Activated naive CD4-positive, alpha-beta T cell treated with anti-CD3 and anti-CD28 coated beads, Interleukin-2, amount 10 ng/mL, durations not matched to agents 7 days and 5 days (primary cell): ENCODE measurements at regions not wholly inside any gene's neighbourhood (a gene's known extent, or its start where the extent isn't known, plus 50 kb on each side); places are given as distances from the start of the nearest gene placed in this dataset.

Source experiments
- CTCF ChIA-PET: fragments of 350-600 bp; sonication (Branson Sonifier 250); formaldehyde crosslinking; loops from one replicate; lab custom pipeline; 2021; ENCODE audit warnings: antibody characterized with exemption; lab: Charles Lee
- DNase-seq: peaks from one replicate; pipeline ENCODE4 v3.0.0-alpha.2; 2020
- H3K27ac Mint-ChIP-seq: one replicate; pipeline ENCODE4 v1.8.0; 2021; ENCODE audit warnings: mild to moderate bottlenecking, moderate library complexity, mixed read lengths
- H3K27me3 Mint-ChIP-seq: one replicate; pipeline ENCODE4 v1.8.0; 2021; ENCODE audit warnings: mild to moderate bottlenecking, mixed read lengths
- H3K36me3 Mint-ChIP-seq: one replicate; pipeline ENCODE4 v1.8.0; 2021; ENCODE audit warnings: mixed read lengths
- H3K4me1 Mint-ChIP-seq: one replicate; pipeline ENCODE4 v1.8.0; 2021; ENCODE audit warnings: mixed read lengths
- H3K4me3 Mint-ChIP-seq: one replicate; pipeline ENCODE4 v1.8.0; 2021; ENCODE audit warnings: mild to moderate bottlenecking, moderate library complexity, mixed read lengths
- H3K9me3 Mint-ChIP-seq: one replicate; pipeline ENCODE4 v1.8.0; 2021; ENCODE audit warnings: mixed read lengths

DNA sequence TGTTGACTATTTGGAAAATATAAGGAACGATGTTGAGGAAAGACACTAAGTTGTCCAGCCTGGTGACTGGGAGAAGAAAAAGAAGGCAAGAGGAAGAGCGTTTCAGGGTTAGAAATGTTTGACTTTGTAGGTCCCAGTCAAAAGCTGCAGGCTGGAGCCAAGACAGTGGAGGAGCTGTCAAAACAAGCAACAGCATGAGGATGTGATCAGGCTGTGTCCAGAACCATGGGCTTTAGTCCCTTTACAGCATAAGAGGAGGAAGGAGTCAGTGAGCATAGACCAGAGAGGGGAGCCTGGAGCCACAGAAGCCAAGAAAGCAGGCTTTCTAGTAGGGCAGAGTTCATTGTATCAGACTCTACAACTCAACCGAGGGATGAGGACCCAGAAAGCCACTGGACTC is 658.5 kb downstream of the BNC2 start:
- H3K36me3 Mint-ChIP-seq = no peaks in the 10 kb centered on the region
- no peak overlapping the region for H3K4me3 Mint-ChIP-seq
- H3K9me3 Mint-ChIP-seq = peaks cover 7% of the 10 kb centered on the region
- H3K4me1 Mint-ChIP-seq = no peaks in the 10 kb centered on the region
- no peaks in the 10 kb centered on the region for H3K27me3 Mint-ChIP-seq
- no peak overlapping the region for H3K27ac Mint-ChIP-seq
- CTCF ChIA-PET = no interaction called here
- no peak for DNase-seq

DNA sequence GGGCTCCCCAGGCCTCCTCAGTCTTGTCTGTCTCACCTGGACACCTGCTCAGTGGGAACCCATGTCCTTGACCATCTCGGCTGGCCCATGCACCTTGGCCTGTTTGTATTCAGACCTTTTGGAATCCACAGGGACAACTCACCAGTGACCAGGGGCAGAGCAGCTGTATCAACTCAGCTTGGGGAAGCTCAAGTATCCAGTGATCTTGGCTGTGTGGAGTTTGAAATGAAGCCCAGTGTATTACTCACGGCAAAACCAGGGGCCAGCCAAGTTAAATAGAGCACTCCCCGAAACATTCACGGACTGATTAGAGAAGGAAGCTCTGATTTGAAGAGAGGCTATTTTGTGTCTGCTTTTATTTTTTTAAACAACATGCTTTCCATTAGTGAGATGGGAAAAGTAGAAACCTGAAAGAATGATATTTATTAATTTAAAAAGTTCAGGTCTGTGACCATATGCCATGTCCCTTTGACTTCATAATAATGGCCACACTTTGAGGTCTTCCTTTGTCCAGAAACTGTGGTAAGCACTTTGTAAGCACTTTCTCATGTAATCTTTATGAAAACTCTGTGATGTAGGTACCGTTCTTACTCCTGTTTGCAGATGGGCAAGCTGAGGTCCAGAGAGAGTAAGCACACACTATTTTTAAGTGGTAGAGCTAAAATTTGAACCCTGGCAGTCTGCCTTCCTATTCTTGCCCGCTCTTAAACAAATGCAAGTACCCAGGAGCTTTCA is 656.5 kb downstream of the BNC2 start:
- Mint-ChIP-seq H3K4me1 (no peaks in the 10 kb centered on the region), H3K36me3 (no peaks in the 10 kb centered on the region), H3K4me3 (no peak overlapping the region), H3K9me3 (peaks cover 7% of the 10 kb centered on the region), H3K27me3 (no peaks in the 10 kb centered on the region), H3K27ac (no peak overlapping the region)
- CTCF ChIA-PET = no interaction called here
- DNase-seq = no peak

DNA sequence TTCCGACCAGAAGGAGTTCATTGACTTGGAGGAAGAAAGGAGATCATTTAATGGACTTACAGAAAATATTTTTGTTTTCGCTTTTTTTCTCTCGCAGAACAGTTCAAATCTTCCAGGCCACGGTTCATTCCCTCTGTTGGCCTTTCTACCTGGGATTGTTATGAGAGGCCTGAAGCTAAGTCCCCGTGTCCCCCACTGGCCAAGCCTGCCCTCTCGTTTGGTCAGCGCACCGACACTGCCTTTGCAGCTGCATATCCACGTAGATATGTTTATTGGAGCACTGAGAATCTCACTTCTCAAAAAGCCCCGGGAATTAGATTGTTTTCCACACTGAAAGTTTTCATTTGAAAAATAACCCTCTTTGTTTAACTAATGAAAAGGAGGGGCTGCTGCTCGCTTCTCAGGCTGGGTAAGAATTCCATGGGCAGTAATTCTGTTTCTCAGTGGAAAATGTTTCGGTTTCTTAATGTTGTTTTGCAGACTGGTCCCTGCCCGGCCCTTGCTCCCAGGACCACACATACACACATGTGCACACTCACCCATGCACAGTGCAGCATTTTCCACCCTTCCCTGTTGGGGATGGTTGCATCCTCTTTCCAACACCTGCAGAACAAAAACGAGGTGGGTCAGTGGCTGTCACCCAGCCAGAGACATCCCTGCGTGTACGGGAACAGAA is 655.7 kb downstream of the BNC2 start:
- Mint-ChIP-seq H3K9me3 (peaks cover 7% of the 10 kb centered on the region), H3K27ac (no peak overlapping the region), H3K27me3 (no peaks in the 10 kb centered on the region), H3K4me3 (no peak overlapping the region), H3K4me1 (no peaks in the 10 kb centered on the region), H3K36me3 (no peaks in the 10 kb centered on the region)
- no peak for DNase-seq
- CTCF ChIA-PET = no interaction called here

DNA sequence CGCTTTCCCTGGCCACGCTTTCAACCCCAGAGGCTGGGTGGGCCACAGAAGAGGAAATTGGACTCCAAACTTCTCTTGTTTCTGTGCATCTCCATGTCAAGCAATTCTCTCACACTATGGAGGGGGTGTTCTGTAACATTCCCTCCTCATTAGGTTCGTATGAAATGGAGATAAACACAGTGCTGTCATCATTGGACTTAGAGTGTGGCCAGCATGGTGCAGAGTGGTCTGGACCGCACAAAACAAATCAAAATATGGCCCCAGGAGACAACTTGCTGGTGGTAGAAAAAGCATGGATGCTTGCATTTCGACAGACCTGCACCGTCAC is 655.2 kb downstream of the BNC2 start:
- Mint-ChIP-seq H3K36me3 (no peaks in the 10 kb centered on the region), H3K9me3 (peaks cover 7% of the 10 kb centered on the region), H3K4me1 (no peaks in the 10 kb centered on the region), H3K27me3 (no peaks in the 10 kb centered on the region), H3K27ac (no peak overlapping the region), H3K4me3 (no peak overlapping the region)
- no peak for DNase-seq
- CTCF ChIA-PET = no interaction called here

DNA sequence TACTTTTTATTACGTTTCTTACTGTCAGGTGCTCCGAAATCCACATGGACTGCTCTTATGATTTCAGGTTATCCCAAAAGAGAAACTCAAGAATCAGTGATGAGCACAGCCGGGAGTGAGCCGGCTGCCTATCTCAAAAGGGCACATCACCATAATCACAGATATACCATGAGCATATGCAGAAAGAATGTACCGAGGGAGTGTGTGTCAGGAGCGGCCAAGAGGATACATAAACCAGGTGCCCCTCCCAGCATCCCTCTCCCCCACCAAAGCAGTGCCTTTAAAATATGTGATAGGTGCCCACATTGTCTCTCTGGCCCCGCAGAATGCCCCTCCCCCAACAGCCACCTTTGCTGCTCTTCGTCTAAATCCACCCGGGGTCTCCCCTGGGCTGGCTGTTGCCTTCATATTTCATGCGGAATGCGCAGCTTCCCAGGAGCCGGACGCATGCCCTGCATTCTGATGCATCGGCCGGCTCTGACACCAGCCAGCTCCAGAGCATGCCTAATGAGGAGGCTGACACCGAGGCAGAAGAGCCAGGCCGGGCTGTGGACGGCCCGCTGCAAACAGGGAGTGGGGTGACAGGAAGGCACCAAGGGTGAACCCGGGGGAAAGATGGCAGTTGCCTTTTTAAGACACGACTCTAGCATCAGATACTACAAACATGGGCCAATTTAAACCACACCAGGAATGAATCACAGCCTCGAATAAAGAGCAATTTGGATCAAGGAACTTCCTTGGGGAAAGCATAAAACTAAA is 652.3 kb downstream of the BNC2 start:
- Mint-ChIP-seq H3K4me1 (no peaks in the 10 kb centered on the region), H3K27ac (no peak overlapping the region), H3K27me3 (no peaks in the 10 kb centered on the region), H3K36me3 (no peaks in the 10 kb centered on the region), H3K9me3 (peaks cover 3% of the 10 kb centered on the region), H3K4me3 (no peak overlapping the region)
- CTCF ChIA-PET = no interaction called here
- no peak for DNase-seq

DNA sequence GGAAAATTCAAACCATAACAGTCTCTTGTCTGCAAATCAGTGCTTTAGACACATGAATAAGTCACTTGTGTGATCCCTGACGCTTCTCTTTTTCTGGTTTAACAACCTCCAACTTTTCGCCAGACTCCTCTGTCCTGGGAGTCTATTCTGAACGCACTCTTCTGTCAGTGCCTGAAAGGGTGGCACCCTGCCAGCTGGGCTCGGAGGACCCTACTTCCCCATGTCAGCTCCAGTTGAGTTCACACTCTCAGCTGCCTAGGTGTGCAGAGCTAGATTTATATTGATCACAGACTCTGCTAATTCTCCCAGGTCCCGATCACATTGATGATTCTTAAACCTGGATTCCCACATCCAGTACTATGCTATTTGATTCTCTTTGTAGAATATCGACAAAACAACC is 649.1 kb downstream of the BNC2 start:
- Mint-ChIP-seq H3K27ac (no peak overlapping the region), H3K27me3 (no peaks in the 10 kb centered on the region), H3K4me1 (no peaks in the 10 kb centered on the region), H3K9me3 (peaks cover 4% of the 10 kb centered on the region), H3K4me3 (no peak overlapping the region), H3K36me3 (no peaks in the 10 kb centered on the region)
- no peak for DNase-seq
- CTCF ChIA-PET = no interaction called here

DNA sequence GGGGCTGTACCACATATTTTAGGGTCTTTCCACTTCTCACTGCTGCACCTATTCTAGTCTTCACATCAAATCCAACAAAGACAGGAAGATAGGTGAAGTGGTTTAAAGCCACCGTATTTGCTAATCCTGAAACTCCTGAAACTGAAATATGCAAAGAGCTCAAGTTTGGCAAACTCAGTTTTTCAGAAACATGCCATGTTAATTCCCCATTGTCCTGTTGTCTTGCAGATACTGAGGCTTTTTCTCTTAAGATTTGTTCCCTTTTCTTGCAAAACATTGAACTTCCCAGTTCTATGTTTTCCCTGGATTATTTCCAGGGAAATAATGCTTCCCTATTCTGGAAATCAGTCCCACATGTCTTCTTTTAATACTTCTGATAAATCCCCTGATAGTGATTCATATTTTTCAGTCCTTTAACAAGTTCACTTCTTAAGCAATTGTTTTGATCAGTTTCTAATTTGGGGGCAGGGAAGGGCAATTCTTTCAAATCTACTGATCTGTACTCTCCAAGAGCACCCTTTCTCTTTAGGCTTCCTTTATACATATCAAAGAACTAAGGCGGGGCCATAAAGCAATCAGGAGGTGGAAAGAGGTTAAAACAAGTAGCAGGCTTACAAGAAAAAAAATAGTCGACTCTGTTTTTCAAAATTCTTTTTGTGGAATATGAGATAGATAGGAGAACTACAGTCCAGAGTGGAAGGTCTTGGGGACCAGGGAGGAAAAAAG is 648.5 kb downstream of the BNC2 start:
- Mint-ChIP-seq H3K36me3 (no peaks in the 10 kb centered on the region), H3K27me3 (no peaks in the 10 kb centered on the region)

DNA sequence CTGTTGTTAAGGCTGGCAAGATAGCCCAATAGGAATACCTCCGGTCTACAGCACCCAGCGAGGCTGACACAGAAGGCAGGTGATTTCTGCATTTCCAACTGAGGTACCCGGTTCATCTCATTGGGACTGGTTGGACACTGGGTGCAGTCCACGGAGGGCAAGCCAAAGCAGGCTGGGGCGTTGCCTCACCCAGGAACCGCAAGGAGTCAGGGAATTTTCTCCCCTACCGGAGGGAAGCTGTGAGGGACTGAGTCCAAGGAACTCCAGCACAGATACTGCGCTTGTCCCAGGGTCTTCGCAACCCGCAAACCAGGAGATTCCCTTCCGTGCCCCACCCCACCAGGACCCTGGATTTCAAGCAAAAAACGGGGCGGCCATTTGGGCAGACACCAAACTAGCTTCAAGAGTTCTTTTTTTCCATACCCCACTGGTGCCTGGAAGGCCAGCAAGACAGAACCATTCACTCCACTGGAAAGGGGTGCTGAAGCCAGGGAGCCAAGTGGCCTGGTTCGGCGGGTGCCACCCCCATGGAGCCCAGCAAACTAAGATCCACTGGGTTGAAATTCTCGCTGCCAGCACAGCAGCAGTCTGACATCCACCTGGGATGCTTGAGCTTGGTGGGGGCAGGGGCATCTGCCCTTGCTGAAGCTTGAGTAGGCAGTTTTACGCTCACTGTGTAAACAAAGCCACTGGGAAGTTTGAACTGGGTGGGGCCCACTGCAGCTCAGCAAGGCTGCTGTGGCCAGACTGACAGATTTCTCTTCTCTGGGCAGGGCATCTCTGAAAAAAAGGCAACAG is 647.2 kb downstream of the BNC2 start:
- CTCF ChIA-PET = no interaction called here
- no peak overlapping the region for H3K4me3 Mint-ChIP-seq
- H3K9me3 Mint-ChIP-seq = peaks cover 6% of the 10 kb centered on the region
- no peaks in the 10 kb centered on the region for H3K27me3 Mint-ChIP-seq
- H3K27ac Mint-ChIP-seq = no peak overlapping the region
- no peaks in the 10 kb centered on the region for H3K4me1 Mint-ChIP-seq
- no peak for DNase-seq
- H3K36me3 Mint-ChIP-seq = no peaks in the 10 kb centered on the region

More for the DNA sequence above, 648.5 kb downstream of the BNC2 start:
- no peak overlapping the region for H3K27ac Mint-ChIP-seq
- DNase-seq = no peak
- no peak overlapping the region for H3K4me3 Mint-ChIP-seq
- CTCF ChIA-PET = no interaction called here
- H3K9me3 Mint-ChIP-seq = peaks cover 4% of the 10 kb centered on the region
- H3K4me1 Mint-ChIP-seq = no peaks in the 10 kb centered on the region

DNA sequence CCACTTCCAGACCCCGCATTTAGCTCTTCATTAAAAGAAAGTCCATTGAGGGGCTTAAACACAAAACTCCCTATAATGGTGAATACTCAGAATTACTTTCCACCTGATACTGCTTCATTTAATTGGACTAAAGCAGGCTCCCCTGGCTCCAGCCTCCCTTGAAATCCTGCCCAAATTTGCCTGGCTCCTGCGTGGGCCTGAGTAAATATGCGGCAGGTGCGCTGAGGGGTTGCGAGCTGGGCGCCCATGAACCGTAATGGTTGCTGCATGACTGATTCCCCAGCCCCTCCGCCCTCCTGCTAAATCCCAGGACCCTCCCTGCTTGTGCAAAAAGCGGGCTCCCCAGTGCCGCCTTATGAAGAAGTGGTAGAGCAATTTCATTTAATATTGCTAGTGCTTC is 639.7 kb downstream of the BNC2 start:
- no peak for DNase-seq
- Mint-ChIP-seq H3K4me3 (no peak overlapping the region), H3K4me1 (no peaks in the 10 kb centered on the region), H3K27me3 (no peaks in the 10 kb centered on the region), H3K27ac (no peak overlapping the region), H3K9me3 (peaks cover 33% of the 10 kb centered on the region), H3K36me3 (no peaks in the 10 kb centered on the region)
- CTCF ChIA-PET = no interaction called here

DNA sequence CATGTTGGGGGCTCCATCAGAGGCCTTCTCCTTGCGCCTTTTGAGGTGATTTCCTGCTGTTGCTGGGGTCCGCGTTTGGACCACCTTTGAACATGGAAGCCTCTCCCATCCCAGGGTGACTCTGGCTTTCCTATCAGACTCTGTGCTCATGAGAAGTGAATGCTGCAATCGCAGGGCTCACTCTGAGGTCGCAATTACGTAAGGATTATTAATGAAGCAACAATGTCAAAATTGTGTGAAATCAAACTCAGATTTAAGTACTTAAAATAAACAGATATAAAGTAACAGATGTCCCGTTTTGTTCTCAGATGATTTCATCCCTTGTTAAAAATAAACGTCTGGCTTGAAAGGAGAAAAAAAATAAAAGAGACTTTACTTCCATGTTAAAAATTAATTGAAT is 634.2 kb downstream of the BNC2 start:
- no peak for DNase-seq
- H3K27me3 Mint-ChIP-seq = no peaks in the 10 kb centered on the region
- no peak overlapping the region for H3K27ac Mint-ChIP-seq
- no peak overlapping the region for H3K4me3 Mint-ChIP-seq
- H3K4me1 Mint-ChIP-seq = no peaks in the 10 kb centered on the region
- CTCF ChIA-PET = no interaction called here
- peaks cover 32% of the 10 kb centered on the region for H3K9me3 Mint-ChIP-seq
- no peaks in the 10 kb centered on the region for H3K36me3 Mint-ChIP-seq

DNA sequence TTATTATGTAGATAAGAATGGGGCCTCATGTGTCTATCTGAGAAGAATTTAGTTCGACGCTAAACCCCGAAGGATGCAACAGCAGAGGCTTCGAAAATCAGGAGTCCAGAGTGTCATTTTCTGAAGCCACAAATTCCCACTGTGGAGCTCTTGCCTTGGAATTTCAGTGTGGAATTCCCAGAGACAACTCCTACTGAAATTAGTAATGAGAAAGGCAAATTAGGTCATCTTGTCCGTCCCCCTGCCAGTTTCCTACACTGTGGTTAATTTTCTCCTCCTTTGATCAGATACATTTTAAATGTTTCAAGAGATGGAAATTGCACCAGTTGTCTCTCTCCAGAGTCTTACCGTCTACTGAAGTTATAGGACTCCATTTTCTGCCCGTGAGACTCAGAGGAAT is 633.6 kb downstream of the BNC2 start:
- no peak for DNase-seq

DNA sequence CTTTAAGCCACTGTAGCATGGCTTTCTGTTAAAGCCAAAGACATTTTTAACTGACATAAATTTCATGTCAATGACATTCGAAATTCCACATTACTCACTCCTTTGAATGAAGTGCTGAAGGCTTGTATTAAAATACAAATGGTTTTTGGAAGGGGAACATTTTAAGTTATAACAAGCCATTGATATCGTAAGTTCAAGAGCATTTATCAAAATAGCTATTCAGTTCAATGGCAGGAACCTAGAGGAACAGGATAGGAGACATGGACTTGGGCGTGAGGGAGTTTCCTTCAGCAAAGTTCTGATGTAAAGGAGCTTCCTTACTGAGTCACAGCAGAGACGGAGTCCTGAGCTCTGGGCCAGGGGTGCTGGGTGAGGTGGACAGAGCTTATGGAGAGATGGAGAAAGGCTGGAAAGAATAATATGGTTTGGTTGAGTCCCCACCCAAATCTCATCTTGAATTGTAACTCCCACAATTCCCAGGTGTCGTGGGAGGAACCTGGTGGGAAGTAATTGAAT is 631.8 kb downstream of the BNC2 start:
- H3K9me3 Mint-ChIP-seq = peaks cover 21% of the 10 kb centered on the region
- H3K27me3 Mint-ChIP-seq = no peaks in the 10 kb centered on the region
- no peak for DNase-seq
- no peak overlapping the region for H3K4me3 Mint-ChIP-seq
- CTCF ChIA-PET = no interaction called here
- H3K27ac Mint-ChIP-seq = no peak overlapping the region
- H3K4me1 Mint-ChIP-seq = no peaks in the 10 kb centered on the region
- no peaks in the 10 kb centered on the region for H3K36me3 Mint-ChIP-seq

More for the DNA sequence above, 633.6 kb downstream of the BNC2 start:
- Mint-ChIP-seq H3K27me3 (no peaks in the 10 kb centered on the region), H3K9me3 (peaks cover 28% of the 10 kb centered on the region), H3K4me3 (no peak overlapping the region), H3K27ac (no peak overlapping the region), H3K4me1 (no peaks in the 10 kb centered on the region), H3K36me3 (no peaks in the 10 kb centered on the region)
- CTCF ChIA-PET = no interaction called here

DNA sequence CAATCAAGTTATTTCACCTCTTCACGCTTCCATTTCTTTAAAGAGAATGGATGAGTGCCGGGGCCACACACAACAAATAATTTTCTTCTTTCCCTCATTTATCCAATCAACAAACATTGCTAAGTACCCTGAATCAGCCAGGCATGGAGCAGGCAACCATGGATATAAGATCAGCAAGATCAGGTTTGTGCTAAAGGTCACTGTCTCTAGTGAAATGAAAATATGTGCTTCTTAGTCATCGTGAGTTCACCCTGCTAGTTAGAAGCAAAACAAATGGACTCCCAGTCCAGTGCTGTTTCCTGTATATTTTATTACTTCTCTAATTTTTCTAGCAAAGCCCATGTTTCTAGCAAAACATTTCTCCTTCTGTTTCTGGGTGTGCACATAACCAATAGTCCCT is 629.2 kb downstream of the BNC2 start:
- H3K9me3 Mint-ChIP-seq = peaks cover 7% of the 10 kb centered on the region
- H3K4me1 Mint-ChIP-seq = no peaks in the 10 kb centered on the region
- no peaks in the 10 kb centered on the region for H3K36me3 Mint-ChIP-seq
- no peak overlapping the region for H3K4me3 Mint-ChIP-seq
- H3K27ac Mint-ChIP-seq = no peak overlapping the region
- CTCF ChIA-PET = no interaction called here
- DNase-seq = no peak
- no peaks in the 10 kb centered on the region for H3K27me3 Mint-ChIP-seq

DNA sequence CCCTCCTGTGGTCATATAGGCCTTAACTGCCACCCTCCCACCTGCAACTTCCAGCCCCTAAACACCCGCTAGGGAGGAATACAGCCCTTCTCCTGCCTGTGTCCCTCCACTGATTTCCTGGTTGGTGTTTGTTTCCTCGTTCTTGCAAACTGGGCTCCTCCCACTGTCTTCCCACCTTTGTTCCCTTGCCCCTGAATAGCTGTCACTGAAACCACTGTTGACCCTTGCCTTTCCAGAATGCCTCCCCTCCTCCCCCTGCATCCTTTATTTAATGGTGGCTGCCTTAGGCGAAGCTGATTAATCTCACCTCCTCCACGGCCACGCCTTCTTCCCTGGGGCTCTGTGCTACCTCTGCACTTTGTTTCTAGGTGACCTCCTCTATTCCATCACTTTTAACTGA is 626.7 kb downstream of the BNC2 start:
- H3K36me3 Mint-ChIP-seq = no peaks in the 10 kb centered on the region

More for the DNA sequence above, 626.7 kb downstream of the BNC2 start:
- no peak overlapping the region for H3K27ac Mint-ChIP-seq
- no peak overlapping the region for H3K4me3 Mint-ChIP-seq
- no peaks in the 10 kb centered on the region for H3K9me3 Mint-ChIP-seq
- CTCF ChIA-PET = no interaction called here
- H3K27me3 Mint-ChIP-seq = no peaks in the 10 kb centered on the region
- no peaks in the 10 kb centered on the region for H3K4me1 Mint-ChIP-seq
- DNase-seq = no peak
